ENCODE measurements at regions not wholly inside any gene's neighbourhood (a gene's known extent, or its start where the extent isn't known, plus 50 kb on each side); places are given as distances from the start of the nearest gene placed in this dataset.
"Not testable (repeated sequence)": the region's sequence is repeated elsewhere in the genome, so short reads cannot be mapped to it uniquely, and the experiment has no call there.

- no peak for DNase-seq (ENCODE audit: low read depth in 2 of 2)
Measured at GRCh38 chr1:213417225-213417820, 366.3 kb downstream of the RPS6KC1 start.

GRCh38 chr1:213417846-213418245 is 366.8 kb downstream of the RPS6KC1 start:
- DNase-seq (ENCODE audit: low read depth in 2 of 2): no peak

GRCh38 chr1:213418268-213419071 is 367.4 kb downstream of the RPS6KC1 start:
- DNase-seq (ENCODE audit: low read depth in 2 of 2): no peak

GRCh38 chr1:213419401-213420030 is 368.5 kb downstream of the RPS6KC1 start:
- DNase-seq (ENCODE audit: low read depth in 2 of 2): no peak

GRCh38 chr1:213421178-213421577 is 370.1 kb downstream of the RPS6KC1 start:
- DNase-seq (ENCODE audit: low read depth in 2 of 2): not testable (repeated sequence)

- no peak for DNase-seq (ENCODE audit: low read depth in 2 of 2)
Measured at GRCh38 chr1:213423041-213423440, 372.0 kb downstream of the RPS6KC1 start.

GRCh38 chr1:213423605-213424004 is 372.6 kb downstream of the RPS6KC1 start:
- no peak for DNase-seq (ENCODE audit: low read depth in 2 of 2)

- no peak for DNase-seq (ENCODE audit: low read depth in 2 of 2)
Measured at GRCh38 chr1:213425376-213426030, 374.5 kb downstream of the RPS6KC1 start.

- no peak for DNase-seq (ENCODE audit: low read depth in 2 of 2)
Measured at GRCh38 chr1:213429642-213430041, 378.6 kb downstream of the RPS6KC1 start.

GRCh38 chr1:213435715-213436114 is 384.7 kb downstream of the RPS6KC1 start:
- no peak for DNase-seq (ENCODE audit: low read depth in 2 of 2)

- DNase-seq (ENCODE audit: low read depth in 2 of 2): no peak
Measured at GRCh38 chr1:213438339-213438738, 387.3 kb downstream of the RPS6KC1 start.

- DNase-seq (ENCODE audit: low read depth in 2 of 2): no peak
Measured at GRCh38 chr1:213439703-213440102, 388.7 kb downstream of the RPS6KC1 start.

GRCh38 chr1:213440766-213441165 is 389.7 kb downstream of the RPS6KC1 start:
- DNase-seq (ENCODE audit: low read depth in 2 of 2): no peak

- DNase-seq (ENCODE audit: low read depth in 2 of 2): no peak
Measured at GRCh38 chr1:213443415-213443814, 392.4 kb downstream of the RPS6KC1 start.

GRCh38 chr1:213444224-213444623 is 393.2 kb downstream of the RPS6KC1 start:
- DNase-seq (ENCODE audit: low read depth in 2 of 2): no peak

- DNase-seq (ENCODE audit: low read depth in 2 of 2): no peak
Measured at GRCh38 chr1:213446496-213446895, 395.5 kb downstream of the RPS6KC1 start.

GRCh38 chr1:213448360-213448759 is 397.3 kb downstream of the RPS6KC1 start:
- no peak for DNase-seq (ENCODE audit: low read depth in 2 of 2)

GRCh38 chr1:213448776-213449175 is 397.7 kb downstream of the RPS6KC1 start:
- no peak for DNase-seq (ENCODE audit: low read depth in 2 of 2)

- DNase-seq (ENCODE audit: low read depth in 2 of 2): no peak
Measured at GRCh38 chr1:213452501-213452900, 401.5 kb downstream of the RPS6KC1 start.

GRCh38 chr1:213457186-213457585 is 406.1 kb downstream of the RPS6KC1 start:
- no peak for DNase-seq (ENCODE audit: low read depth in 2 of 2)

GRCh38 chr1:213457733-213458132 is 406.7 kb downstream of the RPS6KC1 start:
- DNase-seq (ENCODE audit: low read depth in 2 of 2): no peak

- not testable (repeated sequence) for DNase-seq (ENCODE audit: low read depth in 2 of 2)
Measured at GRCh38 chr1:213462374-213462773, 411.3 kb downstream of the RPS6KC1 start.

Data from activated CD8-positive, alpha-beta memory T cell treated with anti-CD3 and anti-CD28 coated beads for 4 hours (primary cell).